ENCODE measurements at regions not wholly inside any gene's neighbourhood (a gene's known extent, or its start where the extent isn't known, plus 50 kb on each side); places are given as distances from the start of the nearest gene placed in this dataset.

GRCh38 chr13:84139561-84140158 lies 257.4 kb upstream of the SLITRK1 start:
- no peak overlapping the region for H3K4me3 ChIP-seq (ENCODE audit: low read depth, low read length)
- DNase-seq (ENCODE audit: low read depth), result no peak

GRCh38 chr13:84137292-84137691 lies 255.0 kb upstream of the SLITRK1 start:
- peak; percentile 55 for DNase-seq (ENCODE audit: low read depth)
- TF ChIP-seq CTCF (IDR thresholded peaks at IDR 0.05; ENCODE audit: insufficient read depth, low read depth, low read length, missing control alignments), result no peak
- H3K4me3 ChIP-seq (ENCODE audit: low read depth, low read length), result no peak overlapping the region

More at GRCh38 chr13:84139561-84140158, 257.4 kb upstream of the SLITRK1 start:
- no peak for TF ChIP-seq CTCF (IDR thresholded peaks at IDR 0.05; ENCODE audit: insufficient read depth, low read depth, low read length, missing control alignments)

- TF ChIP-seq CTCF (IDR thresholded peaks at IDR 0.05; ENCODE audit: insufficient read depth, low read depth, low read length, missing control alignments), result no peak
- no peak overlapping the region for H3K4me3 ChIP-seq (ENCODE audit: low read depth, low read length)
- DNase-seq (ENCODE audit: low read depth), result no peak
These were observed 254.3 kb upstream of the SLITRK1 start for GRCh38 chr13:84136582-84136981.

GRCh38 chr13:84132491-84132890 lies 250.2 kb upstream of the SLITRK1 start:
- TF ChIP-seq CTCF (IDR thresholded peaks at IDR 0.05; ENCODE audit: insufficient read depth, low read depth, low read length, missing control alignments), result no peak
- DNase-seq (ENCODE audit: low read depth), result no peak
- no peak overlapping the region for H3K4me3 ChIP-seq (ENCODE audit: low read depth, low read length)

- TF ChIP-seq CTCF (IDR thresholded peaks at IDR 0.05; ENCODE audit: insufficient read depth, low read depth, low read length, missing control alignments), result no peak
- no peak for DNase-seq (ENCODE audit: low read depth)
- H3K4me3 ChIP-seq (ENCODE audit: low read depth, low read length), result no peak overlapping the region
These were observed 249.0 kb upstream of the SLITRK1 start for GRCh38 chr13:84131249-84131648.

- DNase-seq (ENCODE audit: low read depth), result no peak
- H3K4me3 ChIP-seq (ENCODE audit: low read depth, low read length), result no peak overlapping the region
- no peak for TF ChIP-seq CTCF (IDR thresholded peaks at IDR 0.05; ENCODE audit: insufficient read depth, low read depth, low read length, missing control alignments)
These were observed 248.3 kb upstream of the SLITRK1 start for GRCh38 chr13:84130495-84131114.

- no peak for DNase-seq (ENCODE audit: low read depth)
- no peak for TF ChIP-seq CTCF (IDR thresholded peaks at IDR 0.05; ENCODE audit: insufficient read depth, low read depth, low read length, missing control alignments)
- no peak overlapping the region for H3K4me3 ChIP-seq (ENCODE audit: low read depth, low read length)
These were observed 247.7 kb upstream of the SLITRK1 start for GRCh38 chr13:84129966-84130365.

All from GM12865 (cell line).